ENCODE measurements at regions not wholly inside any gene's neighbourhood (a gene's known extent, or its start where the extent isn't known, plus 50 kb on each side); places are given as distances from the start of the nearest gene placed in this dataset.

- DNase-seq, result no peak
These were observed 56.4 kb upstream of the F13A1 start for GRCh38 chr6:6376845-6377244.

DNA sequence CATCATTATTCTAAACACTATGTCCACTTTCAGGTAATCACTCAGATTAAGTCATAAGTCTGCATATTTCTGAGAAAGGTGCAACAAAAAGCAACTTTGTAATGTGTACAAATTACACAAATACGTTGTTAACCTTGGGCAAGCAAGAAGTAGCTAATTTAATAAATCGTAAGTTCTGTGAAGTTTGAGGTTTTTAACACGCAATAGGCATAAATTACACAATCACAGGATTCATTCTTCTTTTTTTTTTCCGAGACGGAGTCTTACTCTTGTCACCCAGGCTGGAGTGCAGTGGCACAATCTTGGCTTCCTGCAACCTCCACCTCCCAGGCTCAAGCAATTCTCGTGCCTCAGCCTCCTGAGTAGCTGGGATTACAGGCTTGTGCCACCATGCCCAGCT is 57.2 kb upstream of the F13A1 start:
- no peak for DNase-seq

DNA sequence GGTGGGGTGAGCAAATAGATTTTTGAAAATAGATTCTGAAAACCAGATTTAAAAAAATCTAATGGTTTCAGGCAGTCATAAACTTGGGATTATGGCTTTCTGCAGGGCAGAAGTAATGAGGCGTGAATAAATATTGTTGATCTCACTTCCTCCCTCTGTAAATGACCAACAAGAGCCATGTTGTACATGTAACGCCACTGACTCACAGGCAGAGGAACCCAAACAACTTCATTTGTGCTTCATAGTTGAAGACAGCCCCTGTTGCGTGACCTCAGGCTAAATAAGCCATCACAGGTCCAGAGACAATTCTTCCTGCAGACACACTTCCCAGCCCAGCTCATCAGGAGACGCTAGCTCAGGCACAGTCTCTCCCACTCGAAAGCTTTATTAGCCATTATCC is 59.1 kb upstream of the F13A1 start:
- DNase-seq, result no peak

DNA sequence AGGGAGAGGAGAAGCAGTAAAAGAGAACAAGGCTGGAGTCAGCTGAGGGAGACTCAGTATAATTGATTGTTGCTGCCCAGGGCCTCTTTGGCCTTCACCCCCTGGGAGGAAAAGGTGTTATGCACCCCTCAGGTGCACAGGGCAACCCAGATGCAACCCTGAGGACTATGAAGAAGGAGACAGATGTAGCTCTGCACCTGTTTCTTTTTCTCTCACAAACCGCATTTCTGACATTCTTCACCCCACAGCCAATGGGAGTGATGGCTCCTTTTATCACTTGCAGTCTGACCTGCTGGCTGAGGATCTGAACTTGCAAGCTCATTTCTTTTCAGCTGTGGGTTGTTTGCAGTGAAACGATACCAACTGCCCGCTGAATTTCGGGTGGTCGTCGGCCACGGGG is 64.1 kb upstream of the F13A1 start:
- DNase-seq, result no peak

DNA sequence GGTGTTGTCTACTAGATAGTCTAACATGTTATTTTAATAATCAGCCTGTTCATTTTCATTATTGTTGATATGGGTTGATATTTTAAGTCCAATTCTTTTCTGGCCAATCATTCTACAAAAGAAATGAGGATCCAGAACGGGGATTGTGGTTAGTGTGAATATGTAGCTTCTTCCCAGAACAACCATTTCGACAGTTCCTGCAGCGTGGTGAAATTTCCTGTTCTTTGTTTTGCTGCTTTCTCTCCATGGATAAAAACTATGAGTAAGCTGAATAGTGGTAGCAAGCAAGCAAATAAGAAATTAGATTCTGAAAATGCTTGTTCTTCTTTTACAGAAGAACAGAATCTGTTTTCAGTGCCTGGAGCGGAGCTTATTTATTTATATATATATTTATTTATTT is 65.5 kb upstream of the F13A1 start:
- DNase-seq, result peak; percentile 40

DNA sequence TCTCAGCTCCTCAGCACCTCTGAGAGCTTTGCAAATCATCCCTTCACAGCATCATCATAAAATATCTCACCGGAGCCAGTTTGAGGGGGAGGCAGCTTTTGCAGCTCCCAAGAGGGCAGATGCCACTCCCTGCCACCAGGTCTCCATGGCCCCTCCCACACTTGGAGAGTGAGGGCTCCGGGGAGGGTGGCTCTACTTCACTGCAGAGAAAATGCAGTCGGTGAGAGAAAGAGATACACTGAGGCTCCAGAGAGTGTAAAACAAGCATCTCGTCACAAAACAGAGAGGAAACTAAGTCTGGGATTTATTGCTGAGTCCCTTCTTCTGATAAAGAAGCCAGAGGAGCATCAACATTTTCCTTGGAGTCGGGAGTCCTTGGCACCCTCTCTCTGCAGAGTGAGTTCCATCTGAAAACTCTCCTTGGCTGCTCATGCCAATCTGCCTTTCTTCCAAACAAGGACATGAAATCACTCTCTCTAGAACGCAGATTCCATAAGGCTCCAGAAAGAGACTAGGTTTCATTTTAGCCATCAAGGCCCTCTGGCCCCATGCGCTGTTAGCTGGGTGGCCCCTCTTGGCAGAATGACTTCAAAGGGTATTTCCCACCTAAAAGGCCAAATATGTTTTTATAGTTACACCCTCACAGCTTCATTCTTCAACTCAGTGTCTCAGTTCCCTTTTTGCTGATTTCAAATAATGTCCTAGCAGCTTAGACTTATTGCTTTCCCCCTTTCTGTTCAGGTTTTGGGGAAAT is 70.6 kb upstream of the F13A1 start:
- DNase-seq, result peak; percentile 39

DNA sequence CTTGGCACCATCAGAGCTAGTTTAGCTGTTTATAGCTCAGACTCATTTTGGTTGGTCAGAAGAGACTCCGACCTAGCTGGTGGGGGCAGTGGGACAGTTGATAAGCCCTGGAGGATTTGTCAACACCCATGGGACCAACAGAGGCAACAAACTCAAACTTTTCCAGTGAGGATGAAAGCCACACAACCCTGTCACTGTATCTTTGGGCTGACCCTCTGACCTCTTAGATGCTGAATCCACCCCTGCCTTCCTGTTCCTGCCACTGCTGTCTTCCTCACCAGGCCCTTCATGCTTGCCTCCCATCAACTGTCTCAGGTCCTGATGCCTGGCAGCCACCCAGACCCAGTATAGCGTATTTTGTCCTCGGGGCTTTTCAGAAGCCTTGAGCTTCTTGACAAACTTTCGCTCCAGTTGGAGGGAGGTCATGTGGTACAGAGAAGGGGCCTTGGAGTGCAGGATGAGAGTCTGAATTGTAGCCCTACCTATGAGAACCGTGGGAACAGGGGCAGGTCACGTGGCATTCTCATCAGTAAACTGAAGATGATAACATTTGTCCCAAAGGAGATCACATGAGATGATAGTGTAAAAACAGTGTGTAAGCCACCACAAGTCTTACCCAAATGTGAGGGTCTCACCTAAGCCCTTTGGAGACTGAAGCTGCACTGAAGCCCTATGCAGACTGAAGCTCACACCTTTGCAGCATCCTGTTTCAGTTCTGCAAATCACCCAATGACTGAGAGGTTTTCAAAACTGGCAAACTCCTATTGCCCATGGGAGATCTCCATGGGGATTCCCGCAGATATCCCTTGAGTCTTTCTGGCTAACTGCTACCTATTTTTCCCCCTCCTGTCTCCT is 72.0 kb upstream of the F13A1 start:
- peak; percentile 24 for DNase-seq

DNA sequence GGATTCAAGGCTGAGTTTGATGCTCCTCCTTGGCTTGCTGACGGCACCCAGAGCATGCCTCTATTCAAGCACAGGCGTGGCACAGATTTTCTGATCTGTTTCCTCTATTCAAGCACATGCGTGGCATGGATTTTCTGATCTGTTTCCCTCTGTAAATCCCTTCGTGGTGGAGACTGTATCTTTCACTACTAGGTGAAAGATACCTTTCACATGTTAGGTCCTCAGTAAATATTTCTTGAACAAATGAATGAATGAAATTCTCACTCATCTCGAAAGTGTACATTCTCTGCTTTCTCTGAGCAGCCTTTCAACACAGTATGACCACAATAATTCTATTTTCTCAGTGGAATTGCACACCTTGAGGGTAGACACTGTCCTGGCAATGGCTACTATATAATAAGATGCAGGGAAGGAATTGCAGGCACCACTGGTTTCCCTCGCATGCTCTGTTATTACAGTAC is 72.6 kb upstream of the F13A1 start:
- DNase-seq, result no peak

GRCh38 chr6:6395581-6396197 is 75.2 kb upstream of the F13A1 start:
- DNase-seq, result no peak

GRCh38 chr6:6397842-6398241 is 77.4 kb upstream of the F13A1 start:
- DNase-seq, result no peak

DNA sequence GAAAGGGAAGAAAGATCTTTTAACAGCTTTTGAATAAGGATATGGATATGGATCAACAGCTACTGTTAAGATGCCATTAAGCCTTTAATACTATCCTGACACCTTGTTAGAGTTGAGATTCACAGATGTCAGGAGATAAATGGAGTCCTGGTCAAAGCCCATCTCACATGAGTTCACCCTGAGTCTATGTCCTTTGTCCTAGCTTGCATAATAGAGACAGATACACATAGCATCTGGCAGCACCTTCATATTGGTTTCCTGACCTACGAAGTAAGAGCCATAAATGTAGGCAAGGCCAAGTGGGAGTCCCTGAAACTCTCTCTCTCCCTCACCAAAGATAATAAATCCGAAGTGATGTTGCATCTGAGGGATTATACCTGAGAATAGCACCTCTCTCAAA is 79.1 kb upstream of the F13A1 start:
- DNase-seq, result no peak

DNA sequence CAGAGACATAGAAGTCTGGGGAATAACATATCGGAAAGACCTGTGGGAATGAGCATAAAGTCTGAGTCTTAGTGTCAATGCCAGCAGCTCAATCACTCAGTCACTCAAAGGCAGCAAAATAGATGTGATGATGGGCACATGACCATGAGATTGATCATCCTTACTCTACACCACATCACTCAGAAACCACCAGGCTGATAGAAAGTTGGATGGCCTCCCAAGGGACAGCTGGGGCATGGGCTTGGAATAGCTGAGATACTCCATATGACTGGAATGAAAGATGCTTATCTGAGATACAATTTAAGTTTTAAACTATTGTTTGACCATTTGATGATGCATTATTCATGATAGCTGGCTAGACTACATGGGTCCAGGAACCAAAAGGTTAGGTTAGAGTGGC is 80.9 kb upstream of the F13A1 start:
- no peak for DNase-seq

DNA sequence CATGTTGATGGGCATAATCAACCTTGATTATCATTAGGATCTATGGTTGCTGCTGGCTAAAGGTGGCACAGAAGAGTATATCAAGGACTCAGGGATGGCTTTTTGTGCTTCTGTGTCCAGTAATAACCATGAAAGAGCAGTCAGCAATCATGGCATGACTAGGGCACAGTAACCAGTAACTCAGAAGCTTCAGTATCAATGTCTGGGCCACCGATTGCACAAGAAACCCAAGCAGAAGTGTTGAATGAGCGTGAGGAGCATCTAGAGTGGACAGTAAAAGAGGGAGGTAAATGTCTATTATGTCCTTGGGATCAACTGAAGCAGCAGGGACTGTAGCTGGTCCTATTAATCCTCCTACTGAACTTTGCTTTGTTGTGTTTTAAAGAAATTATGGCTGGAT is 81.5 kb upstream of the F13A1 start:
- DNase-seq, result no peak

DNA sequence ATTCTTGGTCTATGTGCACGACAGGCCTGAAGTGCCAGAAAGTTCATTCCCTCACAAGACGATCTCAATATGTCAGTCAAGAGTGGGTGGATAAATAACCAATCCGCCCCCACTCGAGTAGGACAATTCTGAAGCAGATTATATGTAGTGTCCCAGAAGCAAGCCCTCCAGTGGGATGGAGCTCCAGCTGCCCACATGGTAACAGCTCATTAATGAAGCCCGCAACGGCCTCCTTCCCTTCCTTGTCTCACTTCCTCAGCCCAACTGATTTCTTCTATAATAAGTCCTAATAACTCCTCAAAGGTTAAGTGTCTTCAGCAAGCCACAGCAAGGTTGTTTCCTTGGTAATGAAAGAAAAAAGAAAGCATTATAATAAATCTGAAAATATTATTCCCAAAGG is 82.1 kb upstream of the F13A1 start:
- DNase-seq, result no peak

GRCh38 chr6:6405031-6405430 is 84.6 kb upstream of the F13A1 start:
- DNase-seq, result no peak

- DNase-seq, result no peak
These were observed 85.7 kb upstream of the F13A1 start for GRCh38 chr6:6405997-6406714.

DNA sequence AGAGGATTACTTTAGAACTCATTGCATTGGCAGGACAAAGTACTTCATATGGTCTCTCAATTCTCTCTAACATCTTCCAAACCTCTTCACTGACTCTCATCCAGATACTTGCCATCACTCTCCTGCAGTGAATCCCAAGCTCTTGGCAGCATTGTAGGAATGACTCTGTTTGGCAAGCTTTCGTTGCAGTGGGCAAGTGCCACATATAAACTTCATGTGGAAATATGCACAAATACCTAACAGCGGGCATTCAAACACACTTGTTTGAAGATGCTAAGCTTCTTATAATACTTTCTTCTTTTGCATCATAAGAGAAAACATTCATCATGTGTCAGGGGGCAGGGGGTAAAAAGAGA is 86.2 kb upstream of the F13A1 start:
- no peak for DNase-seq

- peak; percentile 60 for DNase-seq
These were observed 86.7 kb upstream of the F13A1 start for GRCh38 chr6:6407071-6407741.

DNA sequence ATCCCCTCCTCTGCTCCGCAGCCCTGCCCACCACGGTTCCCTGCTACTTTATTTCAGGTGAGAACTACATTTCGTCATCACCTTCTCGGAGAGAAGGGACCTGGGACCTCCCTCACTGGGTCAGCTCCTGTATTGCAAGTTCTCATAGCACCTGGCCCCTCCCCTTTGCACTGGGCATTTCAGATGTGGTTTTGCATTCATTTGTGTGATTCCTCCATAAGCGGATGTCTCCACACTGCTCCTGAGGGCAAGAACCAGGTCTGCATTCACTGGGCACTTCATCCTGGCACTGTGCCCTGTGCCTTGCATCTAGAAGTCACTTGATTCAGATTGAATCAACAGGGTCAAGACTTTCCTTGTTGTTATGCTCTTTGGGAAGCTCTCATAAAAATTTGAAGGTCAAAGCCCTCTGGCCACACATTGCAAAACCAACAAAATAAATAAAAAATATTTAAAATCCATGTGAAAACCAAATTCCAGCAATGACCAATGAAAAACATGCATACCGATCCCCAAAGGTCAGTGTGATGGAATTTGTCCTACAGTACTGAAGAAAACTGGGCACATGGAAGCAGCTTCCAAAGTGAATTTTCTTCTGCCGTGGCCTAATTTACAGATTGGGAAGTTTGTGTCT is 89.1 kb upstream of the F13A1 start:
- no peak for DNase-seq

- no peak for DNase-seq
These were observed 90.7 kb upstream of the F13A1 start for GRCh38 chr6:6411115-6411514.

DNA sequence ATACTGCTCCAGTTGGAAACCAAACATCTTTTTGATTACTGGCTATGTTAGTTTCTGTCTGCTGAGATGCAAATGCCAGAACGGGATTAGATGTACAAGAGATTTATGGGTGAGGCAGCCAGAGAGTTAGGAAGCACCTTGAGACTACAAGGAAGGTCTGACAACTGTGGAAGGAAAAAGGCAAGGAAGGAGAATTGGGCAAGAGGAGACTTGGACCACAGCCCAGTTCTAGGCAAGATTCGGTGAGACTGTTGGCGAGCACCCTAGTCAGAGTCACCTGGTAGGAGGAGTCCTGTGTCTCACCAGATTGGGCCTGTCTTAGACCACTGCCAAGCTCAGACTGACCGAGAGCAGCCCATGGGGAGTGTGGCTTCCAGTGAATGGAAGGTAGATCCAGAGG is 91.8 kb upstream of the F13A1 start:
- DNase-seq, result no peak

- no peak for DNase-seq
These were observed 92.2 kb upstream of the F13A1 start for GRCh38 chr6:6412700-6413099.

Data from CD4-positive, alpha-beta T cell treated with Interleukin-15 for 1 hour (primary cell).